ENCODE measurements at regions not wholly inside any gene's neighbourhood (a gene's known extent, or its start where the extent isn't known, plus 50 kb on each side); places are given as distances from the start of the nearest gene placed in this dataset.
"Not testable (repeated sequence)": the region's sequence is repeated elsewhere in the genome, so short reads cannot be mapped to it uniquely, and the experiment has no call there.

GRCh38 chr16:65754820-65755691 is 611.4 kb upstream of the CDH5 start:
- intact Hi-C loops (cut with DNase I): no loop called here
- no peak for DNase-seq (ENCODE audit: low spot score)

GRCh38 chr16:65752522-65752844 is 614.0 kb upstream of the CDH5 start:
- intact Hi-C loops (cut with DNase I): no loop called here
- no peak for DNase-seq (ENCODE audit: low spot score)

GRCh38 chr16:65751622-65752521 is 614.6 kb upstream of the CDH5 start:
- intact Hi-C loops (cut with DNase I): no loop called here
- no peak for DNase-seq (ENCODE audit: low spot score)

GRCh38 chr16:65749506-65749905 is 617.0 kb upstream of the CDH5 start:
- intact Hi-C loops (cut with DNase I): no loop called here
- no peak for DNase-seq (ENCODE audit: low spot score)

- no peak for DNase-seq (ENCODE audit: low spot score)
- intact Hi-C loops (cut with DNase I): no loop called here
Observed at GRCh38 chr16:65746941-65747340, 619.5 kb upstream of the CDH5 start.

GRCh38 chr16:65745201-65745708 is 621.2 kb upstream of the CDH5 start:
- intact Hi-C loops (cut with DNase I): no loop called here
- DNase-seq (ENCODE audit: low spot score): no peak

GRCh38 chr16:65744401-65744800 is 622.1 kb upstream of the CDH5 start:
- intact Hi-C loops (cut with DNase I): no loop called here
- no peak for DNase-seq (ENCODE audit: low spot score)

GRCh38 chr16:65743558-65743957 is 621.7 kb upstream of the CDH11 start:
- intact Hi-C loops (cut with DNase I): no loop called here

GRCh38 chr16:65740711-65741110 is 618.8 kb upstream of the CDH11 start:
- DNase-seq (ENCODE audit: low spot score): no peak
- intact Hi-C loops (cut with DNase I): no loop called here

More at GRCh38 chr16:65743558-65743957, 621.7 kb upstream of the CDH11 start:
- DNase-seq (ENCODE audit: low spot score): no peak

- intact Hi-C loops (cut with DNase I): no loop called here
- no peak for DNase-seq (ENCODE audit: low spot score)
Observed at GRCh38 chr16:65739518-65739917, 617.7 kb upstream of the CDH11 start.

- intact Hi-C loops (cut with DNase I): no loop called here
Observed at GRCh38 chr16:65737831-65738230, 616.0 kb upstream of the CDH11 start.

GRCh38 chr16:65735615-65736014 is 613.8 kb upstream of the CDH11 start:
- DNase-seq (ENCODE audit: low spot score); intact Hi-C loops (cut with DNase I): not testable (repeated sequence)

More at GRCh38 chr16:65737831-65738230, 616.0 kb upstream of the CDH11 start:
- no peak for DNase-seq (ENCODE audit: low spot score)

GRCh38 chr16:65733721-65734120 is 611.9 kb upstream of the CDH11 start:
- intact Hi-C loops (cut with DNase I): no loop called here
- DNase-seq (ENCODE audit: low spot score): no peak

GRCh38 chr16:65731833-65732232 is 610.0 kb upstream of the CDH11 start:
- no peak for DNase-seq (ENCODE audit: low spot score)
- intact Hi-C loops (cut with DNase I): no loop called here

GRCh38 chr16:65728652-65729051 is 606.8 kb upstream of the CDH11 start:
- intact Hi-C loops (cut with DNase I): no loop called here

GRCh38 chr16:65728167-65728566 is 606.3 kb upstream of the CDH11 start:
- no peak for DNase-seq (ENCODE audit: low spot score)
- intact Hi-C loops (cut with DNase I): no loop called here

More at GRCh38 chr16:65728652-65729051, 606.8 kb upstream of the CDH11 start:
- DNase-seq (ENCODE audit: low spot score): no peak

- no peak for DNase-seq (ENCODE audit: low spot score)
- intact Hi-C loops (cut with DNase I): no loop called here
Observed at GRCh38 chr16:65727534-65728137, 605.8 kb upstream of the CDH11 start.

GRCh38 chr16:65725156-65725845 is 603.4 kb upstream of the CDH11 start:
- intact Hi-C loops (cut with DNase I): no loop called here
- DNase-seq (ENCODE audit: low spot score): no peak

GRCh38 chr16:65722429-65722828 is 600.6 kb upstream of the CDH11 start:
- intact Hi-C loops (cut with DNase I): no loop called here
- no peak for DNase-seq (ENCODE audit: low spot score)
